ENCODE measurements at regions not wholly inside any gene's neighbourhood (a gene's known extent, or its start where the extent isn't known, plus 50 kb on each side); places are given as distances from the start of the nearest gene placed in this dataset.
A peak's percentile ranks its signal among the peaks of the same experiment; 100 is the strongest.

DNA sequence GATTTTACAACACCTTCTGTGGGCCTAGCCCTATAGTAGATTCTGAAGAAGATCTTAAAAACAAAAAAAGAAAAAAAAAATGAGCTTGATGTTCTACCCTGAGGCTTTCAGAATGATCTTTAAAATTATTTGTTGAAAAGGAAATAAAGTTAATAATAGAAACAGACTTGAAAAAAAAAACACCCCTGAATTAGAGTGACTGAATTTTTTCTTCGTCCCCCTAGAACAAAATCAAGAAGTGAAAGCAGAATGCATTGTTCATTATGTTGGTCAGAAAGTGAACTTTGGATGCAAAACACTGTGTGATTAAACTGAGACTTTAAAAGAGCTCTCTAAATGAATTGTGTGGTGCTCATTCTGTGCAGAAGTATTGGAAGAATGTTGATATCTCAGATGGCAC, 1384.4 kb upstream of the PIK3C3 start:
- DNase-seq (ENCODE audit: low spot score), result no peak

DNA sequence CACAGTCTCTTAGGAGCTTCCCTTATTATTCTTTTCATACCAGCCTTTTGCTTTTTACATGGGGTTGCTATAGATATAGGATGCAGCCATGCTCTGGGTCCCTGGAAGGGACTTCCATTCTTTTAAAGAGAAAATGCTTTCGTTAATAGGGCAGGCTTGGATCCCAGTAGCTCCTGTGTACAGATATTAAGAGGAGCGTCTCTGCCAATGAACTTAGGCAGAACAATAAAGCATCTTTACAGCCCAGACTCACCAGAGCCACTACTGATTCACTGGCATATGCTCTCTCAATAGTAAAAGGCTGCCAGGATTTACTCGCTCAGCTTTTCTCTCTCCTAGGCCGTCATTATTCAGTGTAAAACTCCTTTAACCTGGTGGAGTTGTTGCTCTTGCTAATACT, 1385.4 kb upstream of the PIK3C3 start:
- no peak for DNase-seq (ENCODE audit: low spot score)

DNA sequence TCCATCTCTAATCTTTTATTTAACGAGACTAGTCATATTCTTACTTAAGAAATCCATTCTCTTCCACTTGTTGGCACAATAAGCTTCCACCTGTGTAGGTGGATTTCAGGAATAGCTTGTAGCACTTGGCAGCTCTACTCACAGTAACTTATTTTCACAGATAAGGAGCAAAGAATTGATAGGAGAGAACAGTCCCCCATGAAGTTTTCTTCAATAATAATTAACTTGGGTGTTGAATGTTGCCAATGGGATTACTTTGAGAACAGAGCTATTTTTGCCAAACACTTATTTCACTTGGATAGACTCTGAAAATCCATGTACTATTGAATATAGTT, 1388.6 kb upstream of the PIK3C3 start:
- DNase-seq (ENCODE audit: low spot score), result no peak

DNA sequence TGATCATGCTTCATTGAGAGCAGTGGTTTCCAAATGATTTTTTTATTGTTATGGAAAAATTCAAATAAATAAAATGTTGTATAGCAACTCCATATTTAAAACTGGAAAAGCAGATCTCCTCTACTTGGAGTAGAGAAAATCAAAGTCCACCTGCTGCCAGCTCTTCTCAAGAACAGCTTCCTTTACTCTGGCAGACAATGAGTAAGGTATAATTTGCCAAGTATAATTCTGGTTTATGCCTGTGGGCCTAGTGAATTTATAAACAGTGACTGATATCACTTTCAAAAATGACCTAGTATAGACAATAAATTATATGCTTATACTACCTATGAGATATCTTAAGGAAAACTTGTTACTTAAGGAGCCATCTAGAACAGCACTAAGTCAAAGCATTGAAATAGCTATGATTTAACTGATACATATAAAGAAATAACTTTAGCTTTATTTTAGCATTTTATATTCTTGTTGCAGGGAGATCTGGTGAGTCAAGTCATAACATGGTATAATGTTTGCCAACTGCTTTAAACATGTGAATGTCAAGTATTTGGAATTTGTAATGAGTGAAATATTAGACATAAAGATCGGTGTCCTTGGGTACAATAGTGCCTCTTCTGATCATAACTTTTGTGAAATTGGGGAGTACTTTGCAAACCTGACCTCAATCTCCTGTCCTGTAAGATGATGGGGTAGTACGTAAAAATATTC, 1389.1 kb upstream of the PIK3C3 start:
- no peak for DNase-seq (ENCODE audit: low spot score)

DNA sequence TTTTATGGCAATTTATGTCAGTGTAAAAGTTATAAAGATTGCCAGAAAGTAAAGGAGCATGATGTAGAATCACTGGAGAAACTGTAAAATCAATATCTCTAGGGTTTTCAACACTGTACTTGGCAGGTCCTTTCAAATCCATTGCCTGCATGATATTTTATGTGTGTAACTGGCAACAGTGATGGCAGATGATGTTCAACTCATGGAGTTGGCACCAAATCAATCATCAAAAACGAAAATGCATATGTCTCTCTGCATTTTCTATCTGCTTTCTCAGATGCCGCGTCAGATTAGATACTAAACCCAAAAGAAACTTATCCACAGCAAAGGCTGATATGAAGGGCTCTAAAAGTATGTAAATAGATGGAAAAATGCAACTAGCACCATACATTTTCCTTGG, 1395.5 kb upstream of the PIK3C3 start:
- no peak for DNase-seq (ENCODE audit: low spot score)

DNA sequence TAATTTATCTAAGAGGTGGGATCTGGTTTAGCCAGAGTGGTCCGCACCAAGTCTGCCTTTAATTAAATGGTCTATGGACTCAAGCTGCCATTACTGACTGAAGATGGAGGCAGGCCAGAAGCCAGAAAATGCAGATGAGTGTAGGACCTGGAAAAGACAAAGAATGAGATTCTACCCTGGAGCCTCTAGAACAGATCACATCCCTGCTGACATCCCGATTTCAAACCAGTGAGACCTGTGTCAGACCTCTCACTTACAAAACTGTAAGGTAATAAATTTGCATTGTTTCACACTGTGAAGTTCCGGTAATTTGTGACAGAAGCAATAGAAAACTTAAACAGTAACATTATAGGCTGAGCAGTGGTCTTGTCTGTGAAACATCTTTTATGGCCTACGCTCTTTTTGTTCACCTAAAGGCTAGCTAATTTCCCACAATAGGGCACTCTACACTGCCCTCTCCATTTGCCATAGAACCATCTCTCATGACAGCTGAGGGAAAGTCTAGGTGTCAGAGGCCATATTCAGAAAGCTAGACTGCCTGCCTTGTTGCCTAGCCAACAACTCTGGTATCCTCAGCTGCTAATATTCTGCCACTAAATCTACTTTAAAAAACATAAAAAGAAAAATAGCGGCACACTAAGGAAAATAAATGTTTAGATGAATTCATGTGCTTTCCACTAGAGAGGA, 1396.2 kb upstream of the PIK3C3 start:
- DNase-seq (ENCODE audit: low spot score), result no peak

DNA sequence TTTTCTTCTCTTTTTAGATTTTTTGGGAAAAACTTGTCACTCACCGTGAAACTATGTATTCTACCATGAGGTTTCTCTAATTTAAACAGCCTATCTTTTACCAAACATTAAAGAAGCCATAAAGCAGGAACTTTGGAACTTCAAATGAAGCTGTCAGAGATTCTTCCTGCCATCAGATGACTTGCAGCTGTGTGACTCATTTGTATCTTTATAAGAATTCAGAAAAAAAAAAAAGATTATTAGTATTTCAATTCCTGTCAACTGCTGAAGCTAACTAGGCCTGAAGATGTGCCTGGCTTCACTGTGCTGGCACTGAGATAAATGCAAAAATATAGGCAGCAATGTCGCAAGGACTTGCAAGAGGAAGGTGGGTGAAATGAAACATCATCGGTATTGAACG, 1399.1 kb upstream of the PIK3C3 start:
- DNase-seq (ENCODE audit: low spot score), result peak; percentile 8

DNA sequence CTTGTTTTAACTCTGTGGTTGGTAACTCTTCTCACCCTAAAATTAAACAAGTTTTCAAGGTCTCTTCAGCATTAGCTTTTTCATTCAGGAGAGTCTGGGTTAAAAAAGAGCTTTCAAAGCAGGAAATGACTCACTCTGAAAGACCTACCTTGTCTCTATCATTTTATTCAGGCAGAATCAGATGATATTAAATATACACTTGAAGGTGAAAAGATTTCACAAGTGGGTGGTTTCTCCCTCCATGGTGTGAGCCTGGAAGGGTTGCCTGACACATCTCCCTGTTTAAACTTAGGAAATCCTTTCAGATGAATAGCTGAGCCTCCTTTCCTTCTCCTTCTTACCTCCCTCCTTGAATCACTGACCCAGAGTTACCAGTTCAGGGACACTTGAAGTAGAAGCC, 1402.0 kb upstream of the PIK3C3 start:
- no peak for DNase-seq (ENCODE audit: low spot score)

DNA sequence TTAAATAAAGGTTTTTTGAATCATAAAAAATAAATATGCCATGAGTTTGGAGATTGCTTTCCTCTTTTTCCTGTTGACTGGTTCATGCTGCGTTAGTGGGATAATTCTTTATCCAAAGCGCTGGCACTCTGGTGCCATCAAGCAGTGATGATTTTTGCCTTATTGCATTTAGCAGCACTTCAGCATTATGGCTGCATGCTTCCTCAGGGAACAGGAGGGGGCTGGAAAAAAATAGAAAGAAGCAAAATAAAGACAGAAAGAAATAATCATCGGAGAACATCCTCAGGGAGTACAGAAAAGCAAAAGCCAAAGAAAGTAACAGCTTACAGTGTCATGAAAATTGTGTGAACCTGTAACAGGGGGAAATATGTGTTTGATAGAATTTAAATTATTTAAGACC, 1408.2 kb upstream of the PIK3C3 start:
- no peak for DNase-seq (ENCODE audit: low spot score)

DNA sequence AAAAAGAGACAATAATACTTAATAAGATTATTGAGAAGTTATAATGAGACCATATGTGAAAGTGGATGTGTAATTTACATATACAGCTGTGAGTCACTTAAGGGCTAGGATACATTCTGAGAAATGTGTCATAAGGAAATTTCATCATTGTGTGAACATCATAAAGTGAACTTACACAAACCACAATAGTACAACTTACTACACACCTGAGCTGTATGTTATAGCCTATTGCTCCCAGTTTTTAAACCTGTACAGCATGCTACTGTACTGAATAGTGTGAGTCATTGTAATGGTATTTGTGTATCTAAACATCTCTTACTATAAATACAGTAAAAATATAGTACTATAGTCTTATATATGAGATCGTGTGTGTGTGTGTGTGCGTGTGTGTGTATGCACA, 1420.3 kb upstream of the PIK3C3 start:
- no peak for DNase-seq (ENCODE audit: low spot score)

DNA sequence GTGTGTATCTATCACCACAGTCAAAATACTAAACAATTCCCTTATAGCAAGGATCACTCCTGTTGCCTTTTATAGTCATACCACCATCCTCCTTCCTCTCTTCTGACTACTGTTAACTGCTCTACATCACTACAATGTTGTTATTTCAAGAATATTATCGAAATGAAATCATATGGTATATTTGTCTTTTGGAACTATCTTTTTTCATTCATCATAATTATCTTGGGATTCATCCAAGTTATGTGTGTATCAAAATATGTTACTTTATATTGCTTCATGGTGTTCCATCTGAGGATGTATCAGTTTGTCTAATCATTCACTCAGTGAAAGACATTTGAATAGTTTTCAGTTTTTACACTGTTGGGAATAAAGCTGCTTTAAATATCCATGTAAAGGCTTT, 1423.0 kb upstream of the PIK3C3 start:
- no peak for DNase-seq (ENCODE audit: low spot score)

DNA sequence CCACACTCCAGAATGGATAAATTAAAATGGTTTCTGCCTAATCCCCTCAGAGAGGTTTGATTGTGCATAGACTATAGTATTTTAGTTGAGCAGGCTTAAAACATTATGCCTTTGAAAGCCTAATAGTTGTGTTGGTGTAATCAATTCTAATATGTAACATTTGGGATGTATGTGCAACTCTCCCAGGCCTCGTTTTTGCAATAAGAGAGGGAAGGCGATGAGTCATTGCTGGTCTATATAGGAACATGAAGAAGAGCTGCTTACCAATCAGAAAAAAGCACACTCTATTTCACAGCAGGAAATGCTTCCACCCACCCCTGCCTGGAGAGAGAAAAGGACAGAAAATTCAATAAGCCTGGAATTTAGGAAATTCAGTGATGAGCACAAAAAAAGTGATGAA, 1424.0 kb upstream of the PIK3C3 start:
- DNase-seq (ENCODE audit: low spot score), result no peak

DNA sequence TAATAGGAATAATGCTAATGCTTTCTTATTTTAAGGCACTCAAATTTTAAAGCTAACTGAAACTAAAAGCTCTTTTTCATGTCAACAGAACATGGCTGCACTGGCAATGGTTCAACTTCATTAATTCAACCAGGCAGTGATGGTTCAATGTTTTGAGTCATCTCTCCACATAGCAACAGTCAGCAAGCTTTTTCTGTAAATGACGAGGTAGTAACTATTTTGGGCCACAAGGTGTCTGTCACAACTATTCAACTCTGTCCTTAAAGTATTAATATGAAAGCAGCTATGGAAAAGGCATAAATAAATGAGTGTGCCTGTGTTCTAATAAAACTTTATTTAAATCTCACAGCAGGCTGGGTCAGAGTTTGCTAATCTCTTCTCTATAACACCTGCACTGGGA, 1425.6 kb upstream of the PIK3C3 start:
- no peak for DNase-seq (ENCODE audit: low spot score)

DNA sequence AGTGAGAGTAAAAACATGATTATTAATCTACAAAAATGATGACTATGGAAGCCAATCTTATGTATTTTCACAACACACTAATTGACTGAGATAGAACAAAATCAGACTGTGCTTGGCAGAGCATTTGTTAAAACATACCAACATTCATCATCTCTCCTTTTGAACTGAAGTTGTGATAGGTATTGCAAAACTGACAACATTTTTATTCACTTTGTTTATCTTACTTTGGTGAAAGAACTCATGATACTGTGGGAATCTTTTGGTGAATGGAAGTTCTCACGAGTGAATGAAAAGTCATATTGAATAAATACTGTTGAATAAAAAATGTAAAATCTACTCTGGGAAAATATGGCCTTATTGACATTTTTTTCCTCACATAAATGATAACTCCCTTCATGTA, 1430.2 kb upstream of the PIK3C3 start:
- no peak for DNase-seq (ENCODE audit: low spot score)

DNA sequence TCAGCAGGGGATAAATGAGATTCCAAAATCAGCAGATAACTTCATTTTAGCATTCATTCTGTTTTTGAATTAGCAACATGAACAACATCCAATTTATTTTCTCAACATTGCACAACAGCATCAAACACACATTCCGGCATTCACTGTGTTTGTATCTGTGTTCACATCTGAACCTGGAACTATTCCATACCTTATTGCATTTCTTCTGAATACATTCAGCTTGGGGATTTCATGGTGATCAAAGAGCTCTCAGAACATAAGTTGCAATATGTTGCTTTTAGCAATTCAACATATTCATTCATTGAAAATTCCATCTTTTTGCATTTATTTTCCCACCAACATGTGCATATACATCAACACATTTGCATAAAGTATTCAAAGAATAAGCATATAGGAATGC, 1431.7 kb upstream of the PIK3C3 start:
- no peak for DNase-seq (ENCODE audit: low spot score)

DNA sequence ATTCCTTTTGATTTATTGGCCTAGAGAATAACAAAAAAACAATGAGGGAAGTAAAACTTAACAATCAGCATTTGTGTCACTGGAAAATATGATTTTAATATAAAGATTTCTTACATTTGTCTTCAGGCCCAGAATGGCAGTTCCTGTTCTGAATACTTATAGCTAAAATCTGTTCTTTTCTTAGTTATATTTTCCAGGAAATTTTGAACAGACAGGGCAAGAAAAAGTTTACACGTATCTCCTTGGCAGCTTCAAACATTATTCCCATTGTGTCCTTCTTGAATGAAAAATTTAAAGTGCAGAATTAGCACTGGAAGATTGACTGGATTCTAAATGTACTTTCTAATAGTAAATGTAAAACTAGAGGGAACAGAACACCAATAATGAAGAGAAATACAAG, 1454.0 kb upstream of the PIK3C3 start:
- DNase-seq (ENCODE audit: low spot score), result no peak

DNA sequence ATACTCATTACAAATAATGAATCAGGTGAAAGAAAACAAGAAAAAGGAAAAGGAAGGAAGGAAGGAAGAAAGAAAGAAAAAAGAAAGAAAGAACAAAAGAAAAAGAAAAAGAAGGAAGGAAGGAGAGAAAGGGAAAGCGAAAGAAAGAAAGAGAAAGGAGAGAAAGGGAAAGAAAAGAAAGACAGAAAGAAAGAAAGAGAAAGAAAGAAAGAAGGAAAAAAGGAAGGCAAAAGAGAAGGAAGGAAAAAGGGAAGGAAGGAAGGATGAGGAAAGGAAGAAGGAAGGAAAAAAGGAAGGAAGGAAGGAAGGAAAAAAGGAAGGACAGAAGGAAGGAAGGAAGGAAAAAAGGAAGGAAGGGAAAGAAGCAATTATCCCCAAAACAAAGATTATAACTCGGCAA, 1460.4 kb upstream of the PIK3C3 start:
- no peak for DNase-seq (ENCODE audit: low spot score)

DNA sequence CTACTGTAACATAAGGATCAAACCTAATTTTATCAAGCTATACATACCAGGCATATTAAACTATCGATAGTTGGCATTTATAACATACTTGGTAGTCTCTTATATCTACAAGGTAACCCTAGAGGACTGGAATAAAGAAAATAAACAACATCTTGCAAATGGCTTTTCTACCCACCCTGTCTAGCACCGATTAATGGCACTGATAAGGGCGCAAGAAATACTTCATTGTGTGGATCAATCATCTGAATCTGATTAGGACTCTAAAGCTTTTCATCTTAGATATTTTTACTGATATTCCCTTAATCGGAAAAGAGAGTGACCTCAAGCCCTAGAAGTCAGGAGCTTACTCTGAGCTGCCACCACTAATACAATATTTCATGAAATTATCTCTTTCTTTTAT, 1461.7 kb upstream of the PIK3C3 start:
- DNase-seq (ENCODE audit: low spot score), result no peak

DNA sequence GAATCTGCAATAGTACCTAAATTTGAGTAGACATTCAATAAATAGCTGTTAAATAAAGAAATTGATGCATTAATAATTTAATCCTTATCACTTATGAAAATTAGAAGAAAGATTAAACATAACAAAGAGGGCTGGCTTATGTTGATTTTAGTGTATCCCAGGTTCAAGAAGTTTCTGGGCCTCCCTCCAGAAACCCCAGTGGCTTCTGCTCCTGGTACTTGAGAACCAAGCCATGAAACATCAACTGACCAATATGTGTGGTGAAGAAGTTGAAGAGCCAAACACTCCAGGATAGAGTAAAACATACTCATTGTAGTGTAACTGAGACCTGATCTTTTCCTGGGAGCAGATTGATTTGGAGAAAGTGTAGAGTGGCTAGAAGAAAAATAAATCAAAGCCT, 1465.7 kb upstream of the PIK3C3 start:
- DNase-seq (ENCODE audit: low spot score), result no peak

DNA sequence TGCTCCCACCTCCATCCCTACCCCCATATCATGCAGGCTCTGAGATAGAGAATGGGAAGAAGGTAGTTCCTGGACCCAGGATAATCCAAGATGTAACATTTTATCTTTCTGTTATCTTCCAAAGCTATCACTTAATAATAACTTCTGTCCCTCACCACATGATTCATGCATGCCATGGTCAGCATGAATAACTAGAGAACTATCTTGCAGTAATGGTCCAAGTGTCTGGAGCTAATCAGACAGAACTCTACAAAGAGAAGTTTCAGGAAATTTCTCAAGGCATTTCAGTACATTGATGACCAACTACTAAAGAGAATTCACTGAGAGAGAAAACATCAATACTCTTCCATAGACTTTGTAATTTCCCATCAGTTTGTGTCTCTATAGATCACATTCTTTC, 1469.7 kb upstream of the PIK3C3 start:
- no peak for DNase-seq (ENCODE audit: low spot score)

DNA sequence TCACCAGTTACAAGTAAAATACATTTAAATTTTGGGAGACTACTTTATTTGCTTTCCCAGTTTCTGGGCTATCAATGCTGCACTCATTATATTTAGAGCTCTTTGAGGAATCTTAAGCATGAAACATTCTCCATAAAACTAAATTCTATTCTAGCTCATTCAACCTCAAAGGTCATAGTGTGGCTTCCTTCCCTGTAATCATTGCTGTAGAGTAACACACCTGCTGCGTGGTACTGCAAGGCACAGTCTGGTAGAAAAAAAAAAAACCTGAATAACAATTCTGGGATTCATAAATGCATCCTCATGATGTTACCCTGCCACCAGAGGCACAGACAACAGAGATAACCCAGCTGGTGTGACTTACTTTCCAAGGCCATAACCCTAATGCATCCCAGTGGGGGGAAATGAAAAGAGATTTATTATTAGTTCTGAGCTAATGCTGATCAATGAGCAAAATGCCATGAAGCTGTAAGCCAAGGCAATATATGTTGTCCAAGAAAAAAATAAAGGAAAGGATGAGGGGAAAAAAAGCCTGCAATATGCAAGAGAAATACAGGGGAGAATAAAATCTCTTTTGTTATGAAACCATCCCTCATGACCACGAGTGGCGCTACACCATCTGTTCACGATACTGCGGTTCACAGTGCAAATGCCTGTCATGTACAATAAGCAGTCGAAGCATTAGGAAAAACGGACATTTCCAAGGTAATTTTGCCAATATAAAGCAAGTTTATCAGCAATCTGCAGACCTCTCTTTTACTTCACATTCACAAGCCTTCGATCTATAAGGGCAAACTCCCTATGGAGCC, 1481.6 kb upstream of the PIK3C3 start:
- no peak for DNase-seq (ENCODE audit: low spot score)

DNA sequence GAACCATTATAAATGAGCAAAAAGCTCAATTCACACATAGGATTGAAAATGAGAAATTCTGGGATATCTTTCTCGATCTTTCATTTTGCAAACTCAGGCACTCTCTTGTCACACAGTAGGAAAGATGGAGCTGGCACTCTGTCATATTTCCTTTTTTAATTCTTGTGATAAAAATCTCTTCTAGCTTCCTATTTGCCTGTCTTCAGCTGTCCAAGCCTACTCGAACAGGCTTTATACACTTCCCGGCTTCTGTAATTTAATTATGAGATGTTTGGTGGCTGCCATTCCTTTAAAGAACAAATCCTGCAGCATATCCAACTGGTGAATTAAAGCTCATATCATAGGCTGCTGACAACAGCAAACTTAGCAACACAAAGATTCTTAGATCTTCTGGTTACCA, 1484.3 kb upstream of the PIK3C3 start:
- DNase-seq (ENCODE audit: low spot score), result no peak

DNA sequence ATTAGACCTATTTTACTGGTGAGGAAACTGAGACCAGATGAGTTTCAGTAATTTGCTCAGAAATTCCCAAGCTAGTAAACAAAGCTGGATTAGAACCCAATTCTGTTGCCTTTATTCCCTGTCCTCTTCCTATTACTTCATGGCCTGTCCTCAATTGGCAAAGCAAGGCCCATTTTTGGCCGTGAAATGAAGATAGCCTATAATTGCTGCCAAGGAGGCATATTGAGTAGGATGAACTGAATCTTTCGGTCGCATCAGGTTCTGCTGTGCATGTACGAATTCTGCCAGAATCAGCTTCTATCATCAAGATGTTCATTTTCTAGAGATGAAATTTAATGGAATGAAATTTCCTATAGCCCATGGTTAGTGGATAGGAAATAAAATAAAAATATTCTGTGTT, 1485.2 kb upstream of the PIK3C3 start:
- DNase-seq (ENCODE audit: low spot score), result no peak
